GM12878 (cell line): ENCODE measurements at regions not wholly inside any gene's neighbourhood (a gene's known extent, or its start where the extent isn't known, plus 50 kb on each side); places are given as distances from the start of the nearest gene placed in this dataset.

ENCODE experiments used
- ATAC-seq: fragments of 200-7000 bp; cut with Tn5 transposase; 3 replicates; pipeline ENCODE4 v1.9.1; 2020; ENCODE audit warnings: mild to moderate bottlenecking, moderate library complexity
- BruUV-seq: library from RNA; stranded (reverse); fragments of 400-500 nt; replicated peaks from 2 replicates; lab custom pipeline; 2021; lab: Mats Ljungman, UMichigan
- CTCF ChIA-PET: fragments of 300-600 bp; sonication (Branson Sonifier 250); formaldehyde crosslinking; extraction: SDS; loops from one replicate; lab custom pipeline; 2021; ENCODE audit warnings: inconsistent platforms; lab: Yijun Ruan, JAX
- POLR2A ChIA-PET: fragments of 350-600 bp; formaldehyde crosslinking; extraction: SDS; loops from one replicate; lab custom pipeline; 2021; ENCODE audit warnings: inconsistent platforms; lab: Charles Lee
- RAD21 ChIA-PET: fragments of 300-600 bp; sonication (Branson Sonifier 250); formaldehyde crosslinking; loops from one replicate; lab custom pipeline; 2023; ENCODE audit warnings: antibody characterized with exemption; ENCODE audit not compliant: unreplicated experiment; lab: Charles Lee
- SMC1A ChIA-PET: fragments of 300-600 bp; sonication (Branson Sonifier 250); formaldehyde crosslinking; loops from one replicate; lab custom pipeline; 2023; ENCODE audit not compliant: unreplicated experiment, uncharacterized antibody; lab: Charles Lee
- DNase-seq: peaks from one replicate; pipeline ENCODE4 v3.0.0-alpha.2; 2011; ENCODE audit warnings: low read depth, low spot score
- FAIRE-seq: peaks from 3 replicates; lab custom pipeline; 2011; peaks lifted over from hg19 to GRCh38; lab: Jason Lieb, UNC
- H2AFZ ChIP-seq: 2 replicates; pipeline ENCODE4 v1.6.0; 2011; ENCODE audit warnings: low read depth, low read length, control low read depth; ENCODE audit not compliant: control insufficient read depth
- H3K27ac ChIP-seq: 2 replicates; pipeline ENCODE4 v1.5.1; 2011; ENCODE audit warnings: control low read depth; ENCODE audit not compliant: control insufficient read depth, insufficient read depth
- H3K27me3 ChIP-seq, 2 experiments: replicated peaks in 1 of 2; 2 replicates each; pipeline versions ENCODE4 v1.6.0 to v1.6.1; 2011; ENCODE audit warnings: low read length in 1 of 2; ENCODE audit not compliant: control insufficient read depth in 2 of 2, insufficient read depth in 2 of 2
- H3K36me3 ChIP-seq, 2 experiments: 2 replicates each; pipeline ENCODE4 v1.5.1; 2011; ENCODE audit warnings: low read length in 1 of 2; ENCODE audit not compliant: control insufficient read depth in 2 of 2, insufficient read depth in 2 of 2
- H3K4me1 ChIP-seq: 2 replicates; pipeline ENCODE4 v1.6.1; 2011; ENCODE audit warnings: mild to moderate bottlenecking, low read length, moderate library complexity, mixed read lengths; ENCODE audit not compliant: control insufficient read depth, insufficient read depth
- H3K4me2 ChIP-seq: 2 replicates; pipeline ENCODE4 v1.6.0; 2011; ENCODE audit warnings: control low read depth; ENCODE audit not compliant: control insufficient read depth, insufficient read depth
- H3K4me3 ChIP-seq: fragments of 200-600 bp; sonication (generic); 2 replicates; pipeline ENCODE4 v1.5.1; 2016
- H3K79me2 ChIP-seq: 2 replicates; pipeline ENCODE4 v1.6.0; 2011; ENCODE audit warnings: low read length; ENCODE audit not compliant: control insufficient read depth, insufficient read depth
- H3K9ac ChIP-seq: 2 replicates; pipeline ENCODE4 v1.8.0; 2011; ENCODE audit warnings: low read length, control low read depth, mixed read lengths; ENCODE audit not compliant: control insufficient read depth, insufficient read depth
- H3K9me3 ChIP-seq: replicated peaks from 3 replicates; pipeline ENCODE4 v1.5.1; 2011; ENCODE audit warnings: mild to moderate bottlenecking, low read length; ENCODE audit not compliant: control insufficient read depth, insufficient read depth
- H4K20me1 ChIP-seq: 2 replicates; pipeline ENCODE4 v1.6.0; 2011; ENCODE audit not compliant: control insufficient read depth, insufficient read depth
- CBFB ChIP-seq: IDR thresholded peaks from 2 replicates; pipeline ENCODE4 v1.6.1; 2016; ENCODE audit warnings: antibody characterized with exemption, low read depth
- CEBPB ChIP-seq, 2 experiments: fragments of 150-350 bp in 1 of 2; IDR thresholded peaks; 2 replicates each; pipeline ENCODE4 v1.6.1; 2012 to 2014; ENCODE audit warnings: low read depth in 2 of 2, low read length in 2 of 2, borderline replicate concordance in 1 of 2, inconsistent platforms in 1 of 2
- EED ChIP-seq: sonication (generic); IDR thresholded peaks from 2 replicates; pipeline ENCODE4 v1.6.1; 2016; ENCODE audit warnings: antibody characterized with exemption, low read depth
- EP300 ChIP-seq, 2 experiments: fragments of 150-350 bp in 1 of 2; IDR thresholded peaks; 2 replicates each; pipeline ENCODE4 v1.6.1; 2011 to 2012; ENCODE audit warnings: low read depth in 2 of 2, low read length in 2 of 2, borderline replicate concordance in 1 of 2, improper control_type of control experiment in 1 of 2, inconsistent platforms in 1 of 2; ENCODE audit not compliant: control insufficient read depth in 1 of 2
- ETV6 ChIP-seq, 2 experiments: fragments of 450-650 bp in 1 of 2; IDR thresholded peaks in 1 of 2; conservative IDR thresholded peaks in 1 of 2; 2 replicates each; pipeline ENCODE4 v1.6.1; 2014; ENCODE audit warnings: antibody characterized with exemption in 1 of 2, borderline replicate concordance in 1 of 2, low read depth in 1 of 2, mild to moderate bottlenecking in 1 of 2, moderate library complexity in 1 of 2
- NFIC ChIP-seq: IDR thresholded peaks from 2 replicates; pipeline ENCODE4 v1.6.1; 2012; ENCODE audit warnings: low read depth, mild to moderate bottlenecking, inconsistent platforms, low read length, moderate library complexity
- NFXL1 ChIP-seq: fragments of 450-650 bp; IDR thresholded peaks from 2 replicates; pipeline ENCODE4 v1.6.1; 2017; ENCODE audit warnings: antibody characterized with exemption, mild to moderate bottlenecking, borderline replicate concordance
- RAD51 ChIP-seq: fragments of 450-650 bp; IDR thresholded peaks from 2 replicates; pipeline ENCODE4 v1.6.1; 2016; ENCODE audit warnings: moderate library complexity, mild to moderate bottlenecking, inconsistent platforms
- RBBP5 ChIP-seq: fragments of 200-600 bp; sonication (generic); conservative IDR thresholded peaks from 2 replicates; pipeline ENCODE4 v1.6.1; 2016
- ZNF24 ChIP-seq: fragments of 450-650 bp; IDR thresholded peaks from 2 replicates; pipeline ENCODE4 v1.6.1; 2017; ENCODE audit warnings: antibody characterized with exemption, mild to moderate bottlenecking
- WGBS: methylation state at CpG from one replicate; pipeline ENCODE4 v1.1.6; 2016; ENCODE audit warnings: low lambda C conversion rate; ENCODE audit not compliant: insufficient replicate concordance, insufficient coverage; ENCODE audit errors: missing lambda C conversion rate; 5-methylcytosine and 5-hydroxymethylcytosine counted together
- in situ Hi-C: fragments of 300-500 bp; cut with MboI; formaldehyde crosslinking; loops from 9 replicates; pipeline ENCODE4 v1.14.3; 2018; ENCODE audit warnings: mixed read lengths
- intact Hi-C: fragments of 100-400 bp; cut with micrococcal nuclease; formaldehyde crosslinking; loops from one replicate; pipeline ENCODE4 v1.14.2; 2022; ENCODE audit not compliant: unreplicated experiment
- TF ChIP-seq, protein P1 (sequence below): fragments of 450-650 bp; IDR thresholded peaks from 2 replicates; pipeline ENCODE4 v1.6.1; 2017; ENCODE audit warnings: mild to moderate bottlenecking
- TF ChIP-seq, protein P2 (sequence below): fragments of 450-650 bp; IDR thresholded peaks from 2 replicates; pipeline ENCODE4 v1.6.1; 2016; ENCODE audit warnings: mild to moderate bottlenecking
- TF ChIP-seq, protein P3 (sequence below): IDR thresholded peaks from 2 replicates; pipeline ENCODE4 v1.6.1; 2012; ENCODE audit warnings: low read depth, low read length, improper control_type of control experiment

DNA sequence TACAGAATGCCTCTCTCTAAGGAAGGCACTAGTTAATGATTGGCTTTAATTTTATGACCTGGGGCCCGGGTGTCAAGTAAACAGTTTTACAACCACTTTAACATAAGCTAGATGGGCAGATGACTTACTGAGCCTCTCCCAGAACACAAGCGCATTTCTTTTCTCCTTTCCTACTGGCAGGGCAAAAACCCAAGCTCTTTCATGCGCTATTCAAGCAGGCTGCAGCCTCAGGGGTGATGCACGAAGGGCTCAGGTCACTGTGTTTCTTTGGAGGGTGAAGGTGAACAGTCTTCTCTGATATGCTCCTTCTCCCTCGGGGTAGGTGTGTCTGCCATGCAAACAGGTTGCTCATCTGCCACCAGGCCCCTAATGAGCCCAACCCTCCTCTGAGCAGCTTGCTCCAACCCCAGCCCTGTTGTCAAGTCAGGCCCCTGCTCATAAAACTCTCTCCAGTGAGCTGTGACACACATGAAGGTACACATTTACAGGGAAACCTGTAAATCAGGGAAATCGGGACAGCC, 73.5 kb upstream of the CDH4 start:
- ChIA-PET POLR2A (no interaction called here), CTCF (no interaction called here), SMC1A (no interaction called here), RAD21 (no interaction called here)
- Histone ChIP-seq H3K4me3 (no peak overlapping the region), H2AFZ (no peak overlapping the region), H3K9ac (no peak overlapping the region), H3K36me3 (no peaks in the 10 kb centered on the region), H3K79me2 (no peaks in the 10 kb centered on the region), H3K4me2 (no peak overlapping the region), H3K9me3 (no peaks in the 10 kb centered on the region; the same call in 2 of the 3 replicates), H3K4me1 (no peaks in the 10 kb centered on the region), H4K20me1 (no peaks in the 10 kb centered on the region), H3K27me3 (no peaks in the 10 kb centered on the region), H3K27ac (no peak overlapping the region)
- intact Hi-C loops (no loop called here), in situ Hi-C loops (no loop called here)
- no peak for TF ChIP-seq RAD51
- TF ChIP-seq CEBPB (IDR thresholded peaks at IDR 0.05; ENCODE audit: borderline replicate concordance in 1 of 2, low read depth in 2 of 2, low read length in 2 of 2), result no peak
- TF ChIP-seq NFXL1, result no peak
- TF ChIP-seq ETV6 (conservative IDR thresholded peaks at IDR 0.05 in 1 of 2, IDR thresholded peaks at IDR 0.05 in 1 of 2; ENCODE audit: borderline replicate concordance in 1 of 2, low read depth in 1 of 2), result no peak
- TF ChIP-seq EP300 (IDR thresholded peaks at IDR 0.05; ENCODE audit: borderline replicate concordance in 1 of 2, control insufficient read depth in 1 of 2, low read depth in 2 of 2, low read length in 2 of 2), result no peak
- TF ChIP-seq, protein P1, sequence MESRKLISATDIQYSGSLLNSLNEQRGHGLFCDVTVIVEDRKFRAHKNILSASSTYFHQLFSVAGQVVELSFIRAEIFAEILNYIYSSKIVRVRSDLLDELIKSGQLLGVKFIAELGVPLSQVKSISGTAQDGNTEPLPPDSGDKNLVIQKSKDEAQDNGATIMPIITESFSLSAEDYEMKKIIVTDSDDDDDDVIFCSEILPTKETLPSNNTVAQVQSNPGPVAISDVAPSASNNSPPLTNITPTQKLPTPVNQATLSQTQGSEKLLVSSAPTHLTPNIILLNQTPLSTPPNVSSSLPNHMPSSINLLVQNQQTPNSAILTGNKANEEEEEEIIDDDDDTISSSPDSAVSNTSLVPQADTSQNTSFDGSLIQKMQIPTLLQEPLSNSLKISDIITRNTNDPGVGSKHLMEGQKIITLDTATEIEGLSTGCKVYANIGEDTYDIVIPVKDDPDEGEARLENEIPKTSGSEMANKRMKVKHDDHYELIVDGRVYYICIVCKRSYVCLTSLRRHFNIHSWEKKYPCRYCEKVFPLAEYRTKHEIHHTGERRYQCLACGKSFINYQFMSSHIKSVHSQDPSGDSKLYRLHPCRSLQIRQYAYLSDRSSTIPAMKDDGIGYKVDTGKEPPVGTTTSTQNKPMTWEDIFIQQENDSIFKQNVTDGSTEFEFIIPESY, result no peak
- TF ChIP-seq CBFB, result no peak
- no peak for TF ChIP-seq ZNF24
- TF ChIP-seq, protein P2, sequence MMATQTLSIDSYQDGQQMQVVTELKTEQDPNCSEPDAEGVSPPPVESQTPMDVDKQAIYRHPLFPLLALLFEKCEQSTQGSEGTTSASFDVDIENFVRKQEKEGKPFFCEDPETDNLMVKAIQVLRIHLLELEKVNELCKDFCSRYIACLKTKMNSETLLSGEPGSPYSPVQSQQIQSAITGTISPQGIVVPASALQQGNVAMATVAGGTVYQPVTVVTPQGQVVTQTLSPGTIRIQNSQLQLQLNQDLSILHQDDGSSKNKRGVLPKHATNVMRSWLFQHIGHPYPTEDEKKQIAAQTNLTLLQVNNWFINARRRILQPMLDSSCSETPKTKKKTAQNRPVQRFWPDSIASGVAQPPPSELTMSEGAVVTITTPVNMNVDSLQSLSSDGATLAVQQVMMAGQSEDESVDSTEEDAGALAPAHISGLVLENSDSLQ, result no peak
- no peak for TF ChIP-seq EED
- TF ChIP-seq NFIC, result no peak
- TF ChIP-seq, protein P3, sequence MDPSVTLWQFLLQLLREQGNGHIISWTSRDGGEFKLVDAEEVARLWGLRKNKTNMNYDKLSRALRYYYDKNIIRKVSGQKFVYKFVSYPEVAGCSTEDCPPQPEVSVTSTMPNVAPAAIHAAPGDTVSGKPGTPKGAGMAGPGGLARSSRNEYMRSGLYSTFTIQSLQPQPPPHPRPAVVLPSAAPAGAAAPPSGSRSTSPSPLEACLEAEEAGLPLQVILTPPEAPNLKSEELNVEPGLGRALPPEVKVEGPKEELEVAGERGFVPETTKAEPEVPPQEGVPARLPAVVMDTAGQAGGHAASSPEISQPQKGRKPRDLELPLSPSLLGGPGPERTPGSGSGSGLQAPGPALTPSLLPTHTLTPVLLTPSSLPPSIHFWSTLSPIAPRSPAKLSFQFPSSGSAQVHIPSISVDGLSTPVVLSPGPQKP, result no peak
- no peak for TF ChIP-seq RBBP5
- ATAC-seq (no peak), FAIRE-seq (no peak), DNase-seq (no peak)
- BruUV-seq, result no TSS peak
- 17% methylated on average over 6 of the region's 6 CpGs for WGBS
